Neural crest cell (in vitro differentiated cells): ENCODE measurements at regions not wholly inside any gene's neighbourhood (a gene's known extent, or its start where the extent isn't known, plus 50 kb on each side); places are given as distances from the start of the nearest gene placed in this dataset.

Source experiments
- DNase-seq: peaks from one replicate; pipeline ENCODE4 v3.0.0; 2021; ENCODE audit warnings: low read depth, mixed read lengths, low spot score
- H3K27ac Mint-ChIP-seq: one replicate; pipeline ENCODE4 v1.8.0; 2021; ENCODE audit warnings: mild to moderate bottlenecking, mixed read lengths; ENCODE audit not compliant: unreplicated experiment
- H3K27me3 Mint-ChIP-seq: 2 replicates; pipeline ENCODE4 v1.8.0; 2021; ENCODE audit warnings: low read depth, mild to moderate bottlenecking, mixed read lengths
- H3K36me3 Mint-ChIP-seq: 2 replicates; pipeline ENCODE4 v1.8.0; 2021; ENCODE audit warnings: low read depth, mild to moderate bottlenecking, mixed read lengths
- H3K4me1 Mint-ChIP-seq: 2 replicates; pipeline ENCODE4 v1.8.0; 2021; ENCODE audit warnings: mixed read lengths
- H3K4me3 Mint-ChIP-seq: one replicate; pipeline ENCODE4 v1.8.0; 2021; ENCODE audit warnings: mild to moderate bottlenecking, mixed read lengths
- H3K9me3 Mint-ChIP-seq: 2 replicates; pipeline ENCODE4 v1.8.0; 2021; ENCODE audit warnings: mixed read lengths
- TF ChIP-seq, protein P1 (sequence below): fragments of 200-600 bp; sonication (generic); conservative IDR thresholded peaks from 2 replicates; pipeline ENCODE4 v1.5.0; 2021; ENCODE audit warnings: antibody characterized with exemption, mild to moderate bottlenecking

DNA sequence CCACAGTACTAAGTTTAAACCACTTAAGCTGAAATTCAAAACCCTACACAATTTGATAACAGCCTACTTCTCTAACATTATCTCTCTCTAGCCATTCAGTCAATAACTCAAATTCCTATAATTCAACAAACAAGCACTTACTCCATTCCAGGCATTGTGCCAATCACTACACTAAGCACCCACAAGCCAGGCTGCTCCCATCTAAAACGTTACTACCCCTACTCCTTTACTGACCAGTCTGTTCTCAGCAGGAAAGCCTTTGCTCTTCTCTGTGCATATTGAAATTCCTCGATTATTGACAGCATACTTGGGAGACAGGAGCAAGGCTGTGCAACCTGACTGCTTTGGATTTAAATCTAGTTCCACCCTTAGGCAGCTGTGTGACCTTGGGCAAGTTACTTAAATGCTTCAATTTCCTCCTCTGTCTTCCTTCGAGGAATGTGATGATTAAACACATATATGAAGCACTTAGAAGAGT, 177.2 kb upstream of the THBS1 start:
- H3K4me1 Mint-ChIP-seq, result no peaks in the 10 kb centered on the region
- H3K4me3 Mint-ChIP-seq, result no peak overlapping the region
- peaks cover 3% of the 10 kb centered on the region for H3K9me3 Mint-ChIP-seq
- DNase-seq, result no peak
- H3K27me3 Mint-ChIP-seq, result no peaks in the 10 kb centered on the region
- no peak overlapping the region for H3K27ac Mint-ChIP-seq
- no peaks in the 10 kb centered on the region for H3K36me3 Mint-ChIP-seq
- TF ChIP-seq, protein P1, sequence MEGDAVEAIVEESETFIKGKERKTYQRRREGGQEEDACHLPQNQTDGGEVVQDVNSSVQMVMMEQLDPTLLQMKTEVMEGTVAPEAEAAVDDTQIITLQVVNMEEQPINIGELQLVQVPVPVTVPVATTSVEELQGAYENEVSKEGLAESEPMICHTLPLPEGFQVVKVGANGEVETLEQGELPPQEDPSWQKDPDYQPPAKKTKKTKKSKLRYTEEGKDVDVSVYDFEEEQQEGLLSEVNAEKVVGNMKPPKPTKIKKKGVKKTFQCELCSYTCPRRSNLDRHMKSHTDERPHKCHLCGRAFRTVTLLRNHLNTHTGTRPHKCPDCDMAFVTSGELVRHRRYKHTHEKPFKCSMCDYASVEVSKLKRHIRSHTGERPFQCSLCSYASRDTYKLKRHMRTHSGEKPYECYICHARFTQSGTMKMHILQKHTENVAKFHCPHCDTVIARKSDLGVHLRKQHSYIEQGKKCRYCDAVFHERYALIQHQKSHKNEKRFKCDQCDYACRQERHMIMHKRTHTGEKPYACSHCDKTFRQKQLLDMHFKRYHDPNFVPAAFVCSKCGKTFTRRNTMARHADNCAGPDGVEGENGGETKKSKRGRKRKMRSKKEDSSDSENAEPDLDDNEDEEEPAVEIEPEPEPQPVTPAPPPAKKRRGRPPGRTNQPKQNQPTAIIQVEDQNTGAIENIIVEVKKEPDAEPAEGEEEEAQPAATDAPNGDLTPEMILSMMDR, result no peak

DNA sequence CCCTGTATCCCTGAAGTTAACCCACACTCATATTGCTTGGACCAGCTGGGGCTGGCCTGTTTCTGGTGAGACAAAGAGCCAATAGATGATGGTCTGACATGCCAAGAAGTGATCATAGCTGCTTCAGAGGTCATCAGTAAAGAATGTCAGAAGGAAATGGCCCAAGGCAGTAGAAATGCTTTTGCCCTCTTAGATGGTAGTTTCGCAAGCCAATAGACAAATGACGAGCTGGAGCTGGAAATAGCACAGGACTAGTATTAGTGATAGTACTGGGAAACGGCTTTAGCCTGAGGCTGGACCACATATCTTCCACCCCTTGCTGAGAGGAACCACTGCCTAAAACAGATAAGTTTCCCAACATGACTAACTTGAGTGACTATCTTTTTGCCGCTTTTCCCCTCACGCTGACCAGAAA, 176.1 kb upstream of the THBS1 start:
- H3K4me3 Mint-ChIP-seq, result no peak overlapping the region
- H3K9me3 Mint-ChIP-seq, result peaks cover 3% of the 10 kb centered on the region
- no peaks in the 10 kb centered on the region for H3K36me3 Mint-ChIP-seq
- no peak overlapping the region for H3K27ac Mint-ChIP-seq
- DNase-seq, result no peak
- TF ChIP-seq, protein P1, result no peak
- no peaks in the 10 kb centered on the region for H3K27me3 Mint-ChIP-seq
- no peaks in the 10 kb centered on the region for H3K4me1 Mint-ChIP-seq

DNA sequence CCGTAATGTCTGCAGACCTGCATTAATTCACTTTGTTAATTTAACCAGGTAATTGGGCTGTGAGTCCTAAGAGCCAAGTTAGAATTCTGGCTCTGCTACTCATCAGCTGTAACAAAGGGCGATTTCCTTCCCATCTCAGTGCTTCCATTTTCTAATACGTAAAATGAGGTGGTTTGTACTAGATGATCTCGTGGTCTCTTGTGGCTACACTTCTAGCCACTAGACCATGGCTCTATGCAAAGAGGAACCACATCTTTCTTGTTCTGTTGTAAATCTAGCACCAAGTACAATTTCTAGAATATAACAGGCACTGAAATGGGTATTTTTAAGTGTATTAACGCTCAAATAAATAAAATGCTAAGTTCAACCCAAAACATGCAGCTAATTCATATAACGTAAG, 174.4 kb upstream of the THBS1 start:
- Mint-ChIP-seq H3K4me3 (no peak overlapping the region), H3K4me1 (no peaks in the 10 kb centered on the region), H3K27me3 (no peaks in the 10 kb centered on the region), H3K27ac (no peak overlapping the region), H3K9me3 (peaks cover 3% of the 10 kb centered on the region), H3K36me3 (no peaks in the 10 kb centered on the region)
- TF ChIP-seq, protein P1, result no peak
- DNase-seq, result no peak

DNA sequence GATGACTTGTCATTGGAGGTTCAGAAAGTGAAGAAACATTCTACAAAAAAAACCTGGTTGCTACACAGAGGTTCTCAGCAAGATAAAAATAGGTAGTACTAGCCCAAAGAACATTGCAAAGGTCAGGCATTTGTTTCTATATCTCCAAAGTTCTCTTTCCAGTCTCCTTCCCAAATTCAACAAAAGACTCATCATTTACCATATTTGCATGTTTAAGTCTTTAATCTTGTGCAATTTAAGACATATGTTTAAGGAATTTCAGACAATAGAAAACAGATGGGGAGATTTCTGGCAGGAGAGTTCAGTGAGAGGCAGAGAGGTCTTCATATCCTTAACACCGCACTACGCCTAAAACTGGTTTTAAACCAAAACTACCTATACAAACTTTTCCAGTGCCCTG, 173.8 kb upstream of the THBS1 start:
- TF ChIP-seq, protein P1, result no peak
- Mint-ChIP-seq H3K9me3 (peaks cover 3% of the 10 kb centered on the region), H3K27me3 (no peaks in the 10 kb centered on the region), H3K27ac (no peak overlapping the region), H3K36me3 (no peaks in the 10 kb centered on the region), H3K4me1 (no peaks in the 10 kb centered on the region), H3K4me3 (no peak overlapping the region)
- no peak for DNase-seq

DNA sequence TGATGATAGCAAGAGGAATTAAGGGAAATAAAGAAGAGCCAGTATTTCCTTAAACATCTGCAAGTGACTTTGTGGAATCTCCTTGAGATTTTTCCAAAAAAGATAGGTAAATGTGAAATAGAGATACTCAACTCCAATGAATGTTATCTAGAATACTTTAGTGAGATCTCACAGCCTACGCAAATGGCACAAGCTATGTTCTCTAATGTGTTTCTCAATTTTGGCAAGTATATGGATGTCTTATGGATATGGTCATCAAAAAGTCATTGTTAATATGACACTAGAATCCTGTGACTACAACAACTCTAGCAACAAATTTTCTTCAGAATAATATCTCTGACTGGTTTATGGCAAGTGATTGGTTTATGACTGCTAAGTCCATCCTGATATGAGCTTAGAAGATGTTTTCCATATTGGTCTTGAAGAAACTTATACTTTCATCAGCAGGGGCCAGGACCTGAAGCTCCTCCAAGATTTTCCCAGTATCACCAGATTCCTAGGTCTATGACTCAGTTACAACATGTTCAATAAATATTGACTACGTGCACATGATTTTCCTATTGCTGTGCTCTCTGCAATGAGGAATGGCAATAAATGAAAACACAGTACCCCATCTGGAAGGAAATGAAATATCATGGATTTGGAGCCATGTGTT, 170.9 kb upstream of the THBS1 start:
- no peak for DNase-seq
- peaks cover 3% of the 10 kb centered on the region for H3K9me3 Mint-ChIP-seq
- no peak overlapping the region for H3K27ac Mint-ChIP-seq
- no peaks in the 10 kb centered on the region for H3K4me1 Mint-ChIP-seq
- TF ChIP-seq, protein P1, result no peak
- H3K36me3 Mint-ChIP-seq, result no peaks in the 10 kb centered on the region
- no peaks in the 10 kb centered on the region for H3K27me3 Mint-ChIP-seq
- H3K4me3 Mint-ChIP-seq, result no peak overlapping the region
